ENCODE measurements at regions not wholly inside any gene's neighbourhood (a gene's known extent, or its start where the extent isn't known, plus 50 kb on each side); places are given as distances from the start of the nearest gene placed in this dataset.

- no peak overlapping the region for H3K27ac ChIP-seq
- no peaks in the 10 kb centered on the region for H3K36me3 ChIP-seq (ENCODE audit: low read depth, missing control alignments)
- H3K4me3 ChIP-seq: no peak overlapping the region
- no peak for DNase-seq
- H3K27me3 ChIP-seq: no peaks in the 10 kb centered on the region
- no peaks in the 10 kb centered on the region for H3K4me1 ChIP-seq
- 73 to 93% methylated on average over 1 of the region's 1 CpG for WGBS, 2 donors
- H3K9me3 ChIP-seq: no peaks in the 10 kb centered on the region
- intact Hi-C loops (cut with DNase I; ENCODE audit: low total_unique reads): no loop called here
- TF ChIP-seq CTCF (IDR thresholded peaks at IDR 0.05) (no peak), POLR2A (IDR thresholded peaks at IDR 0.05) (no peak)
Measured at GRCh38 chr1:90480271-90480835, 236.7 kb downstream of the BARHL2 start.

- Histone ChIP-seq H3K27ac (no peak overlapping the region), H3K4me3 (no peak overlapping the region), H3K9me3 (no peaks in the 10 kb centered on the region), H3K4me1 (no peaks in the 10 kb centered on the region), H3K36me3 (ENCODE audit: low read depth, missing control alignments) (no peaks in the 10 kb centered on the region), H3K27me3 (no peaks in the 10 kb centered on the region)
- WGBS, 2 donors: 74 to 83% methylated on average over 3 of the region's 3 CpGs
- no peak for DNase-seq
- intact Hi-C loops (cut with DNase I; ENCODE audit: low total_unique reads): no loop called here
- TF ChIP-seq POLR2A (IDR thresholded peaks at IDR 0.05) (no peak), CTCF (IDR thresholded peaks at IDR 0.05) (no peak)
Measured at GRCh38 chr1:90476994-90477393, 240.1 kb downstream of the BARHL2 start.

- 75 to 78% methylated on average over 1 of the region's 1 CpG for WGBS, 2 donors
- DNase-seq: no peak
- H3K4me3 ChIP-seq: no peak overlapping the region
- no peaks in the 10 kb centered on the region for H3K9me3 ChIP-seq
- H3K36me3 ChIP-seq (ENCODE audit: low read depth, missing control alignments): no peaks in the 10 kb centered on the region
- no peaks in the 10 kb centered on the region for H3K4me1 ChIP-seq
- H3K27me3 ChIP-seq: no peaks in the 10 kb centered on the region
- intact Hi-C loops (cut with DNase I; ENCODE audit: low total_unique reads): no loop called here
- no peak overlapping the region for H3K27ac ChIP-seq
- no peak for TF ChIP-seq CTCF (IDR thresholded peaks at IDR 0.05)
- TF ChIP-seq POLR2A (IDR thresholded peaks at IDR 0.05): no peak
Measured at GRCh38 chr1:90476411-90476810, 240.7 kb downstream of the BARHL2 start.

- H3K4me1 ChIP-seq: no peaks in the 10 kb centered on the region
- intact Hi-C loops (cut with DNase I; ENCODE audit: low total_unique reads): no loop called here
- WGBS, 2 donors: 42 to 44% methylated on average over 2 of the region's 2 CpGs
- TF ChIP-seq POLR2A (IDR thresholded peaks at IDR 0.05): no peak
- no peak for TF ChIP-seq CTCF (IDR thresholded peaks at IDR 0.05)
- no peaks in the 10 kb centered on the region for H3K36me3 ChIP-seq (ENCODE audit: low read depth, missing control alignments)
- H3K9me3 ChIP-seq: no peaks in the 10 kb centered on the region
- H3K4me3 ChIP-seq: no peak overlapping the region
- no peaks in the 10 kb centered on the region for H3K27me3 ChIP-seq
- H3K27ac ChIP-seq: no peak overlapping the region
- no peak for DNase-seq
Measured at GRCh38 chr1:90475631-90476030, 241.5 kb downstream of the BARHL2 start.

- TF ChIP-seq CTCF (IDR thresholded peaks at IDR 0.05) (no peak), POLR2A (IDR thresholded peaks at IDR 0.05) (no peak)
- DNase-seq: no peak
- H3K9me3 ChIP-seq: no peaks in the 10 kb centered on the region
- no peaks in the 10 kb centered on the region for H3K36me3 ChIP-seq (ENCODE audit: low read depth, missing control alignments)
- no peak overlapping the region for H3K4me3 ChIP-seq
- WGBS, 2 donors: 60 to 71% methylated on average over 1 of the region's 1 CpG
- no peak overlapping the region for H3K27ac ChIP-seq
- intact Hi-C loops (cut with DNase I; ENCODE audit: low total_unique reads): no loop called here
- no peaks in the 10 kb centered on the region for H3K27me3 ChIP-seq
- H3K4me1 ChIP-seq: no peaks in the 10 kb centered on the region
Measured at GRCh38 chr1:90474731-90475130, 242.4 kb downstream of the BARHL2 start.
